A549 (cell line): ENCODE measurements at regions not wholly inside any gene's neighbourhood (a gene's known extent, or its start where the extent isn't known, plus 50 kb on each side); places are given as distances from the start of the nearest gene placed in this dataset.

Experiments used
- ATAC-seq, 2 experiments: fragments of 200-7000 bp in 1 of 2; fragments of >200 bp in 1 of 2; cut with Nextera tagmentation in 1 of 2; cut with Tn5 transposase in 1 of 2; 3 replicates each; pipeline versions ENCODE4 v1.8.0 to v1.9.1; 2018 to 2020; ENCODE audit warnings: mild to moderate bottlenecking in 1 of 2, moderate library complexity in 1 of 2
- CTCF ChIA-PET: fragments of 300-600 bp; sonication (Branson Sonifier 250); formaldehyde crosslinking; extraction: SDS; loops from one replicate; lab custom pipeline; 2021; ENCODE audit warnings: antibody characterized with exemption, inconsistent platforms; lab: Yijun Ruan, JAX
- POLR2A ChIA-PET: fragments of 350-600 bp; formaldehyde crosslinking; extraction: SDS; loops from one replicate; lab custom pipeline; 2021; ENCODE audit warnings: antibody characterized with exemption, inconsistent platforms; lab: Yijun Ruan, JAX
- DNase-seq, 2 experiments: peaks; one replicate each; pipeline versions ENCODE4 v3.0.0 to v3.0.0-alpha.2; 2011 to 2016; ENCODE audit warnings: low read depth in 1 of 2, low spot score in 1 of 2
- FAIRE-seq: peaks from 2 replicates; lab custom pipeline; 2011; peaks lifted over from hg19 to GRCh38; lab: Jason Lieb, UNC
- H3K27ac ChIP-seq, 2 experiments: fragments of >200 bp; sonication (Bioruptor Twin); formaldehyde crosslinking; 3 replicates each; pipeline ENCODE4 v1.5.1; 2016 to 2017
- H3K4me1 ChIP-seq: fragments of >200 bp; sonication (Bioruptor Twin); formaldehyde crosslinking; 3 replicates; pipeline ENCODE4 v1.6.1; 2016
- H3K4me2 ChIP-seq: fragments of >200 bp; sonication (Bioruptor Twin); formaldehyde crosslinking; 3 replicates; pipeline ENCODE4 v1.6.1; 2016
- H3K4me3 ChIP-seq: fragments of >200 bp; sonication (Bioruptor Twin); formaldehyde crosslinking; 3 replicates; pipeline ENCODE4 v1.5.1; 2016
- H3K9me3 ChIP-seq: fragments of >200 bp; sonication (Bioruptor Twin); formaldehyde crosslinking; 3 replicates; pipeline ENCODE4 v1.6.1; 2016
- BHLHE40 ChIP-seq: IDR thresholded peaks from 2 replicates; pipeline ENCODE4 v1.6.1; 2012; ENCODE audit warnings: low read depth, low read length, inconsistent platforms
- CBX2 ChIP-seq: fragments of 200-600 bp; sonication (generic); IDR thresholded peaks from 2 replicates; pipeline ENCODE4 v1.6.1; 2016; ENCODE audit warnings: low read depth, mild to moderate bottlenecking, borderline replicate concordance
- EP300 ChIP-seq, 2 experiments: fragments of >200 bp; sonication (Bioruptor Twin); formaldehyde crosslinking; IDR thresholded peaks; 2 replicates in 1 of 2; 3 replicates in 1 of 2; pipeline ENCODE4 v1.6.1; 2016 to 2017
- FOSL2 ChIP-seq, 2 experiments: fragments of 450-650 bp in 1 of 2; fragments of >200 bp in 1 of 2; sonication (Bioruptor Twin) in 1 of 2; formaldehyde crosslinking; IDR thresholded peaks; 2 replicates each; pipeline versions ENCODE4 v1.5.0 to v1.6.1; 2016 to 2020; ENCODE audit warnings: mild to moderate bottlenecking in 1 of 2, moderate library complexity in 1 of 2
- HEYL ChIP-seq: fragments of 250-450 bp; sonication (Bioruptor Pico); IDR thresholded peaks from 2 replicates; pipeline ENCODE4 v1.8.0; 2021; ENCODE audit warnings: mild to moderate bottlenecking, moderate library complexity
- HOXA7 ChIP-seq: fragments of 250-450 bp; sonication (Bioruptor Pico); IDR thresholded peaks from 2 replicates; pipeline ENCODE4 v1.5.0; 2020; ENCODE audit warnings: mild to moderate bottlenecking, moderate library complexity
- NFE2L2 ChIP-seq: fragments of 150-350 bp; conservative IDR thresholded peaks from 2 replicates; pipeline ENCODE4 v1.6.1; 2014; ENCODE audit warnings: low read length
- RAD21 ChIP-seq, 2 experiments: fragments of >200 bp in 1 of 2; sonication (Bioruptor Twin) in 1 of 2; formaldehyde crosslinking in 1 of 2; IDR thresholded peaks in 1 of 2; conservative IDR thresholded peaks in 1 of 2; 2 replicates in 1 of 2; 3 replicates in 1 of 2; pipeline ENCODE4 v1.6.1; 2012 to 2018; ENCODE audit warnings: inconsistent platforms in 1 of 2
- RNF2 ChIP-seq: fragments of 200-600 bp; sonication (generic); IDR thresholded peaks from 2 replicates; pipeline ENCODE4 v1.6.1; 2016; ENCODE audit warnings: low read depth, mild to moderate bottlenecking, antibody characterized with exemption, moderate library complexity, borderline replicate concordance
- SMC3 ChIP-seq: fragments of >200 bp; sonication (Bioruptor Twin); formaldehyde crosslinking; IDR thresholded peaks from 3 replicates; pipeline ENCODE4 v1.6.1; 2018; ENCODE audit warnings: inconsistent platforms
- TFCP2L1 ChIP-seq: fragments of 250-450 bp; sonication (Bioruptor Pico); IDR thresholded peaks from 2 replicates; pipeline ENCODE4 v1.5.0; 2021; ENCODE audit warnings: mild to moderate bottlenecking
- TP53 ChIP-seq: fragments of 250-450 bp; sonication (Bioruptor Pico); IDR thresholded peaks from 2 replicates; pipeline ENCODE4 v1.5.0; 2021; ENCODE audit warnings: mild to moderate bottlenecking, moderate library complexity
- WGBS: methylation state at CpG from one replicate; pipeline ENCODE4 v1.1.6; 2017; ENCODE audit errors: missing lambda C conversion rate; 5-methylcytosine and 5-hydroxymethylcytosine counted together
- TF ChIP-seq, protein P1 (sequence below): fragments of 250-450 bp; sonication (Bioruptor Pico); IDR thresholded peaks from 2 replicates; pipeline ENCODE4 v1.5.0; 2020; ENCODE audit warnings: low read depth, mild to moderate bottlenecking, moderate library complexity
- TF ChIP-seq, protein P2 (sequence below): fragments of >200 bp; sonication (Bioruptor Twin); formaldehyde crosslinking; IDR thresholded peaks from 3 replicates; pipeline ENCODE4 v1.5.1; 2016
- TF ChIP-seq, protein P3 (sequence below): fragments of 450-650 bp; IDR thresholded peaks from 2 replicates; pipeline ENCODE4 v1.6.1; 2014; ENCODE audit warnings: antibody characterized with exemption
- TF ChIP-seq, protein P4 (sequence below): fragments of 150-350 bp; IDR thresholded peaks from 2 replicates; pipeline ENCODE4 v1.6.1; 2014; ENCODE audit warnings: low read depth, mild to moderate bottlenecking, low read length
- TF ChIP-seq, protein P5 (sequence below): IDR thresholded peaks from 2 replicates; pipeline ENCODE4 v1.6.1; 2012; ENCODE audit warnings: low read depth, borderline replicate concordance

DNA sequence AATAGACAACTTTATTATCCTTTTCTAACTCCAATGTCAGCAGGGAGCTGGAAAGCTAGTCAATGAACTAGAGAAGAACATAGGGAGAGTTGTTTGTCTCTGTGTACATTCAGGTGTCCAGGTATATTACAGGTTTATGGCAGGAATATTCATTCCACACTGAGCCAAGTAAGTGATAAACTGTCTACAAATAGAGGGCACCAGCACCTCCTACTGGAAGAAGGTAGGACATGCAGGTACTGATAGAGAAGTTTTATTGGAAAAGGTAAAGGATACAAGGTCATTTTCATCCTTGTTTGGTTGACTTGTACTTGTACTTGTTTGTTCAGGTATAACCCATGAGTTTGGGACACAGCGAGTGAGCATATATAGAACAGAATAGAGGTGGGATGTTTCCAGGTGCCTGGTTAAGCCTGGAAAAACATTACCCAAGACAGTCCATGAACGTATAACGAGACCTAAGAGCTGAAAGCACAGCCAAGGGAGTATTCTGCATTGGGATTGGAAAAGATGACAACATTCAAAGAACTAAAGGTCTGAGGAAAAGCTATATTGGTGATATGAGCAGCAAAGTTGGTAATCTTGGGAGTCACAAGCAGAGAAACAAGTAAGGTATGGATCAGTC is 61.4 kb upstream of the PPP1R3C start:
- POLR2A ChIA-PET, result no interaction called here
- TF ChIP-seq RNF2 (no peak), SMC3 (peak; percentile 75), RAD21 (conservative IDR thresholded peaks at IDR 0.05 in 1 of 2, IDR thresholded peaks at IDR 0.05 in 1 of 2) (peak; percentile 79 to 91)
- TF ChIP-seq, protein P1, sequence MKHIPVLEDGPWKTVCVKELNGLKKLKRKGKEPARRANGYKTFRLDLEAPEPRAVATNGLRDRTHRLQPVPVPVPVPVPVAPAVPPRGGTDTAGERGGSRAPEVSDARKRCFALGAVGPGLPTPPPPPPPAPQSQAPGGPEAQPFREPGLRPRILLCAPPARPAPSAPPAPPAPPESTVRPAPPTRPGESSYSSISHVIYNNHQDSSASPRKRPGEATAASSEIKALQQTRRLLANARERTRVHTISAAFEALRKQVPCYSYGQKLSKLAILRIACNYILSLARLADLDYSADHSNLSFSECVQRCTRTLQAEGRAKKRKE, result no peak
- TF ChIP-seq, protein P2, sequence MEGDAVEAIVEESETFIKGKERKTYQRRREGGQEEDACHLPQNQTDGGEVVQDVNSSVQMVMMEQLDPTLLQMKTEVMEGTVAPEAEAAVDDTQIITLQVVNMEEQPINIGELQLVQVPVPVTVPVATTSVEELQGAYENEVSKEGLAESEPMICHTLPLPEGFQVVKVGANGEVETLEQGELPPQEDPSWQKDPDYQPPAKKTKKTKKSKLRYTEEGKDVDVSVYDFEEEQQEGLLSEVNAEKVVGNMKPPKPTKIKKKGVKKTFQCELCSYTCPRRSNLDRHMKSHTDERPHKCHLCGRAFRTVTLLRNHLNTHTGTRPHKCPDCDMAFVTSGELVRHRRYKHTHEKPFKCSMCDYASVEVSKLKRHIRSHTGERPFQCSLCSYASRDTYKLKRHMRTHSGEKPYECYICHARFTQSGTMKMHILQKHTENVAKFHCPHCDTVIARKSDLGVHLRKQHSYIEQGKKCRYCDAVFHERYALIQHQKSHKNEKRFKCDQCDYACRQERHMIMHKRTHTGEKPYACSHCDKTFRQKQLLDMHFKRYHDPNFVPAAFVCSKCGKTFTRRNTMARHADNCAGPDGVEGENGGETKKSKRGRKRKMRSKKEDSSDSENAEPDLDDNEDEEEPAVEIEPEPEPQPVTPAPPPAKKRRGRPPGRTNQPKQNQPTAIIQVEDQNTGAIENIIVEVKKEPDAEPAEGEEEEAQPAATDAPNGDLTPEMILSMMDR, result peak; percentile 75
- TF ChIP-seq, all 56 proteins: peak for 3
- 65% methylated on average over 3 of the region's 3 CpGs for WGBS
- ATAC-seq (peak in 1 of 2 experiments; percentile 78; a peak in 3 of 6 replicates), FAIRE-seq (no peak), DNase-seq (peak; percentile 54 to 58)
- Histone ChIP-seq H3K4me1 (peaks cover 5% of the 10 kb centered on the region; the same call in 1 of the 3 replicates), H3K27ac (no peak overlapping the region), H3K9me3 (no peaks in the 10 kb centered on the region), H3K4me2 (no peak overlapping the region), H3K4me3 (no peak overlapping the region)
- CTCF ChIA-PET, result interaction anchor here (0.6 to 2.3 kb wide), 32 partner anchors 8 to 688 kb away, joined by 3 to 22 read pairs (median 3); partner anchors contain the start of gene PPP1R3C

DNA sequence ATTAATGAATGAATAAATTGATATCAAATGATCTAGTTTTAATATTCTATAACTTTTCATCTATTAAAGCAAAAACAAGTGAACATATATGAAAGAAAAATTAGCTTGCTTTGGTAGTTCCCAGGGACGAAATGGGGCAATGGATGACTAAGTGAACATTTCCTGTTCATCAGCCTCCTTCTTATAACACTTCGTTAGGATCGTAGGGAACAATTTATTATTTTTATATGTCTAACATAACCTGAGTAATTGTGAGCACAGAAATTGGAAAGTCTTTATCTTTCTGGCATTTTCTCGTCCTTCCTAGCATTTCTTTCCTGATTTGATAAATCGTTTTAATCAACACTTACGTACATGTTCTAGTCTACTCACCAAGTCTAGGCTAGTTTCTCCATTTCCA is 59.1 kb upstream of the PPP1R3C start:
- TF ChIP-seq CBX2, result no peak
- TF ChIP-seq, protein P3, sequence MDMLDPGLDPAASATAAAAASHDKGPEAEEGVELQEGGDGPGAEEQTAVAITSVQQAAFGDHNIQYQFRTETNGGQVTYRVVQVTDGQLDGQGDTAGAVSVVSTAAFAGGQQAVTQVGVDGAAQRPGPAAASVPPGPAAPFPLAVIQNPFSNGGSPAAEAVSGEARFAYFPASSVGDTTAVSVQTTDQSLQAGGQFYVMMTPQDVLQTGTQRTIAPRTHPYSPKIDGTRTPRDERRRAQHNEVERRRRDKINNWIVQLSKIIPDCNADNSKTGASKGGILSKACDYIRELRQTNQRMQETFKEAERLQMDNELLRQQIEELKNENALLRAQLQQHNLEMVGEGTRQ, result no peak
- TF ChIP-seq, protein P4, sequence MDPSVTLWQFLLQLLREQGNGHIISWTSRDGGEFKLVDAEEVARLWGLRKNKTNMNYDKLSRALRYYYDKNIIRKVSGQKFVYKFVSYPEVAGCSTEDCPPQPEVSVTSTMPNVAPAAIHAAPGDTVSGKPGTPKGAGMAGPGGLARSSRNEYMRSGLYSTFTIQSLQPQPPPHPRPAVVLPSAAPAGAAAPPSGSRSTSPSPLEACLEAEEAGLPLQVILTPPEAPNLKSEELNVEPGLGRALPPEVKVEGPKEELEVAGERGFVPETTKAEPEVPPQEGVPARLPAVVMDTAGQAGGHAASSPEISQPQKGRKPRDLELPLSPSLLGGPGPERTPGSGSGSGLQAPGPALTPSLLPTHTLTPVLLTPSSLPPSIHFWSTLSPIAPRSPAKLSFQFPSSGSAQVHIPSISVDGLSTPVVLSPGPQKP, result no peak
- TF ChIP-seq TP53, result no peak
- TF ChIP-seq, protein P5, sequence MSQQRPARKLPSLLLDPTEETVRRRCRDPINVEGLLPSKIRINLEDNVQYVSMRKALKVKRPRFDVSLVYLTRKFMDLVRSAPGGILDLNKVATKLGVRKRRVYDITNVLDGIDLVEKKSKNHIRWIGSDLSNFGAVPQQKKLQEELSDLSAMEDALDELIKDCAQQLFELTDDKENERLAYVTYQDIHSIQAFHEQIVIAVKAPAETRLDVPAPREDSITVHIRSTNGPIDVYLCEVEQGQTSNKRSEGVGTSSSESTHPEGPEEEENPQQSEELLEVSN, result no peak
- TF ChIP-seq FOSL2 (IDR thresholded peaks at IDR 0.05), result no peak
- TF ChIP-seq FOSL2 (CRISPR knock-in tag; IDR thresholded peaks at IDR 0.05), result no peak
- TF ChIP-seq NFE2L2, result no peak
- TF ChIP-seq HEYL (CRISPR knock-in tag), result no peak
- TF ChIP-seq TFCP2L1 (CRISPR knock-in tag), result no peak
- no peak for TF ChIP-seq SMC3
- no peak for TF ChIP-seq HOXA7 (CRISPR knock-in tag)
- TF ChIP-seq BHLHE40, result no peak
- TF ChIP-seq EP300 (IDR thresholded peaks at IDR 0.05), result no peak
- no peak for TF ChIP-seq RNF2
- H3K4me1 ChIP-seq, result peaks cover 5% of the 10 kb centered on the region; the same call in 1 of the 3 replicates
- 84% methylated on average over 6 of the region's 6 CpGs for WGBS
- no peak overlapping the region for H3K4me2 ChIP-seq
- H3K4me3 ChIP-seq, result no peak overlapping the region
- DNase-seq, result no peak
- FAIRE-seq, result no peak
- ChIA-PET POLR2A (no interaction called here), CTCF (interaction anchor here (1.3 to 1.9 kb wide), 3 partner anchors 48 to 140 kb away, joined by 3 to 9 read pairs (median 3); no protein-coding TSS in a partner anchor)
- no peaks in the 10 kb centered on the region for H3K9me3 ChIP-seq
- H3K27ac ChIP-seq, result no peak overlapping the region; a peak in 1 of 6 replicates
- ATAC-seq, result no peak
